Gastrocnemius medialis (tissue), 4 donors: ENCODE measurements at regions not wholly inside any gene's neighbourhood (a gene's known extent, or its start where the extent isn't known, plus 50 kb on each side); places are given as distances from the start of the nearest gene placed in this dataset.

Source experiments
- ATAC-seq, 2 donors: fragments of 150-250 bp; one replicate each; pipeline ENCODE4 v1.9.1; 2016
- DNase-seq, 2 donors: peaks; one replicate each; pipeline ENCODE4 v3.0.0-alpha.2; 2019
- H3K27ac ChIP-seq, 4 donors: fragments of 200-600 bp; sonication (generic); 1 replicate in 1 of 4; 2 replicates in 3 of 4; pipeline ENCODE4 v1.5.1; 2016 to 2018; ENCODE audit warnings: mild to moderate bottlenecking in 2 of 4, moderate library complexity in 1 of 4
- H3K27me3 ChIP-seq, 3 donors: fragments of 200-600 bp; sonication (generic) in 2 of 3; 1 replicate in 1 of 3; 2 replicates in 2 of 3; pipeline versions ENCODE4 v1.5.1 to v1.6.0; 2016 to 2019; ENCODE audit warnings: mild to moderate bottlenecking in 1 of 3, moderate library complexity in 1 of 3
- H3K36me3 ChIP-seq, 2 donors: fragments of 200-600 bp; sonication (generic) in 1 of 2; one replicate each; pipeline ENCODE4 v1.5.1; 2017 to 2018
- H3K4me1 ChIP-seq, 2 donors: fragments of 200-600 bp; sonication (generic) in 1 of 2; one replicate each; pipeline ENCODE4 v1.5.1; 2016 to 2017; ENCODE audit warnings: mild to moderate bottlenecking in 2 of 2
- H3K4me3 ChIP-seq, 4 donors: fragments of 200-600 bp; sonication (generic) in 3 of 4; 1 replicate in 1 of 4; 2 replicates in 3 of 4; pipeline ENCODE4 v1.5.1; 2016 to 2019; ENCODE audit warnings: mild to moderate bottlenecking in 2 of 4
- H3K9me3 ChIP-seq, 3 donors: fragments of 200-600 bp; sonication (generic) in 2 of 3; 1 replicate in 1 of 3; 2 replicates in 2 of 3; pipeline ENCODE4 v1.5.1; 2016 to 2019
- CTCF ChIP-seq, 5 experiments: fragments of 450-650 bp in 3 of 5; fragments of 200-600 bp in 2 of 5; sonication (generic) in 2 of 5; IDR thresholded peaks in 4 of 5; conservative IDR thresholded peaks in 1 of 5; 1 replicate in 4 of 5; 2 replicates in 1 of 5; pipeline ENCODE4 v1.5.1; 2016 to 2019; ENCODE audit warnings: antibody characterized with exemption in 5 of 5, mild to moderate bottlenecking in 3 of 5, moderate library complexity in 3 of 5
- POLR2A ChIP-seq, 2 donors: fragments of 450-650 bp; IDR thresholded peaks; one replicate each; pipeline ENCODE4 v1.6.1; 2017; ENCODE audit warnings: antibody characterized with exemption in 2 of 2, mild to moderate bottlenecking in 2 of 2, moderate library complexity in 2 of 2
- in situ Hi-C, 4 donors: fragments of 200-750 bp; cut with MboI; loops; one replicate each; pipeline versions ENCODE4 v1.15.0 to v1.8.0; 2017; ENCODE audit warnings: low sequenced_read_pairs in 4 of 4
- intact Hi-C: fragments of 100-400 bp; cut with DNase I; formaldehyde crosslinking; loops from one replicate; pipeline ENCODE4 v1.15.1; 2023; ENCODE audit warnings: low total_unique reads

GRCh38 chr17:70786081-70786480 lies 616.7 kb downstream of the KCNJ2 start:
- in situ Hi-C loops (no loop called here), intact Hi-C loops (no loop called here)
- H3K4me3 ChIP-seq, result no peak overlapping the region
- H3K9me3 ChIP-seq, result peaks cover 0 to 4% (median 0%) of the 10 kb centered on the region in 3 donors
- no peaks in the 10 kb centered on the region for H3K36me3 ChIP-seq
- no peak for DNase-seq
- TF ChIP-seq POLR2A (IDR thresholded peaks at IDR 0.05) (no peak), CTCF (IDR thresholded peaks at IDR 0.05 in 4 of 5, conservative IDR thresholded peaks at IDR 0.05 in 1 of 5) (no peak)
- H3K27ac ChIP-seq, result no peak overlapping the region
- no peaks in the 10 kb centered on the region for H3K27me3 ChIP-seq
- no peak for ATAC-seq
- H3K4me1 ChIP-seq, result no peaks in the 10 kb centered on the region

GRCh38 chr17:70787721-70788300 lies 618.5 kb downstream of the KCNJ2 start:
- H3K4me3 ChIP-seq, result no peak overlapping the region
- DNase-seq (no peak), ATAC-seq (no peak)
- no peaks in the 10 kb centered on the region for H3K27me3 ChIP-seq
- intact Hi-C loops, result no loop called here
- in situ Hi-C loops, result no loop called here
- TF ChIP-seq CTCF (IDR thresholded peaks at IDR 0.05 in 4 of 5, conservative IDR thresholded peaks at IDR 0.05 in 1 of 5) (no peak), POLR2A (IDR thresholded peaks at IDR 0.05) (no peak)
- H3K27ac ChIP-seq, result no peak overlapping the region
- no peaks in the 10 kb centered on the region for H3K36me3 ChIP-seq
- no peaks in the 10 kb centered on the region for H3K4me1 ChIP-seq
- H3K9me3 ChIP-seq, result peaks cover 0 to 4% (median 0%) of the 10 kb centered on the region in 3 donors

- Histone ChIP-seq H3K4me1 (no peaks in the 10 kb centered on the region), H3K27me3 (no peaks in the 10 kb centered on the region), H3K4me3 (no peak overlapping the region), H3K9me3 (peaks cover 0 to 4% (median 0%) of the 10 kb centered on the region in 3 donors), H3K27ac (no peak overlapping the region), H3K36me3 (no peaks in the 10 kb centered on the region)
- ATAC-seq (no peak), DNase-seq (no peak)
- in situ Hi-C loops, result no loop called here
- TF ChIP-seq POLR2A (IDR thresholded peaks at IDR 0.05) (no peak), CTCF (IDR thresholded peaks at IDR 0.05 in 4 of 5, conservative IDR thresholded peaks at IDR 0.05 in 1 of 5) (no peak)
- intact Hi-C loops, result no loop called here
Observed at GRCh38 chr17:70791748-70792443, 622.6 kb downstream of the KCNJ2 start.

GRCh38 chr17:70794738-70795137 lies 625.4 kb downstream of the KCNJ2 start:
- in situ Hi-C loops, result no loop called here
- no peak overlapping the region for H3K4me3 ChIP-seq
- no peaks in the 10 kb centered on the region for H3K27me3 ChIP-seq
- ATAC-seq (no peak), DNase-seq (no peak)
- intact Hi-C loops, result no loop called here
- H3K9me3 ChIP-seq, result no peaks in the 10 kb centered on the region
- H3K36me3 ChIP-seq, result no peaks in the 10 kb centered on the region
- TF ChIP-seq CTCF (IDR thresholded peaks at IDR 0.05 in 4 of 5, conservative IDR thresholded peaks at IDR 0.05 in 1 of 5) (no peak), POLR2A (IDR thresholded peaks at IDR 0.05) (no peak)
- H3K4me1 ChIP-seq, result no peaks in the 10 kb centered on the region
- H3K27ac ChIP-seq, result no peak overlapping the region
